ENCODE measurements at regions not wholly inside any gene's neighbourhood (a gene's known extent, or its start where the extent isn't known, plus 50 kb on each side); places are given as distances from the start of the nearest gene placed in this dataset.

DNA sequence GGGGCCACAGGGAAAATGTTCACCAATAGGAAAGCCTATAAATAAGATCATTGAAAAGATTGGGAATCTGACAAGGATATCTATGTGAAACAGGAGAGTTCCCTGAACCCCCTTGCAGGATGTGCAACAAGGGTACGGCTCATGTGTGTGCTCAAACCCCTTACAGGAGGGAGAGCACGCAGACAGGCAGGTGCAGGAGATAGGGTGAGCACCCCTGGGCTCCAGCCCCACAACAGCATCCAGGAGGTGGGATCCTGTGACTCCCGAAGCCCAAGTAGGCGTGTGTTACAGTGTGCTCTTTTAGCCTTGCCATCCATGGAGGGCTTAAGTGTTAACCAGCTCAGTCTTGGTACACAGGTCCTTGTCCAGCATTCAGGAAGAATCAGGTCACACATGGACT is 204.2 kb downstream of the BMP7 start:
- no peak for DNase-seq (ENCODE audit: low read depth)
- H3K4me3 ChIP-seq (ENCODE audit: control insufficient read depth, low read depth, low read length), result no peak overlapping the region
- no peak for TF ChIP-seq CTCF (IDR thresholded peaks at IDR 0.05; ENCODE audit: control insufficient read depth, insufficient read depth, low read depth, low read length, missing control alignments)

- no peak for TF ChIP-seq CTCF (IDR thresholded peaks at IDR 0.05; ENCODE audit: control insufficient read depth, insufficient read depth, low read depth, low read length, missing control alignments)
- DNase-seq (ENCODE audit: low read depth), result no peak
- H3K4me3 ChIP-seq (ENCODE audit: control insufficient read depth, low read depth, low read length), result no peak overlapping the region
These were observed 203.7 kb downstream of the BMP7 start for GRCh38 chr20:57062696-57063270.

- no peak for TF ChIP-seq CTCF (IDR thresholded peaks at IDR 0.05; ENCODE audit: control insufficient read depth, insufficient read depth, low read depth, low read length, missing control alignments)
- H3K4me3 ChIP-seq (ENCODE audit: control insufficient read depth, low read depth, low read length), result no peak overlapping the region
- no peak for DNase-seq (ENCODE audit: low read depth)
These were observed 201.6 kb downstream of the BMP7 start for GRCh38 chr20:57064836-57065235.

DNA sequence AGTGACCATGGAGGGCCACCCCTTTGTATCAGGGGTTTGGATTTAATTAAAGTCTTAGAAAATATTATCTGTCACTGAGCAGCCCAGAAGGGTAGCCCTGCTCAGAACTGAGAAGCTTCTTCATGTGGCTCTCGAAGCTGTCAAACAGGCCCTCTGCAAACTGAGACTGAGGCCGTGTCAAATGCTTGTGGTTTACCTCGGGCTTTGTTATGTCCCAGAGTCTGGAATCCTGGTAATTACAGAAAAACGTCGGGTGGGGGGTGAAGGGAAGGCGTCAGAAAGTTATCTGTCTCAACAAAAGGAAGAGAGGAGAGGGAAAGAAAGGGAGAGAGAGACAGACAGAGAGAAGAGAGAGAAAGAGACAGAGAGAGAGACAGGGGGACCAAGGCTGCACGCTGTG is 200.8 kb downstream of the BMP7 start:
- no peak for DNase-seq (ENCODE audit: low read depth)
- no peak for TF ChIP-seq CTCF (IDR thresholded peaks at IDR 0.05; ENCODE audit: control insufficient read depth, insufficient read depth, low read depth, low read length, missing control alignments)
- H3K4me3 ChIP-seq (ENCODE audit: control insufficient read depth, low read depth, low read length), result no peak overlapping the region; the same call in 1 of the 2 replicates

DNA sequence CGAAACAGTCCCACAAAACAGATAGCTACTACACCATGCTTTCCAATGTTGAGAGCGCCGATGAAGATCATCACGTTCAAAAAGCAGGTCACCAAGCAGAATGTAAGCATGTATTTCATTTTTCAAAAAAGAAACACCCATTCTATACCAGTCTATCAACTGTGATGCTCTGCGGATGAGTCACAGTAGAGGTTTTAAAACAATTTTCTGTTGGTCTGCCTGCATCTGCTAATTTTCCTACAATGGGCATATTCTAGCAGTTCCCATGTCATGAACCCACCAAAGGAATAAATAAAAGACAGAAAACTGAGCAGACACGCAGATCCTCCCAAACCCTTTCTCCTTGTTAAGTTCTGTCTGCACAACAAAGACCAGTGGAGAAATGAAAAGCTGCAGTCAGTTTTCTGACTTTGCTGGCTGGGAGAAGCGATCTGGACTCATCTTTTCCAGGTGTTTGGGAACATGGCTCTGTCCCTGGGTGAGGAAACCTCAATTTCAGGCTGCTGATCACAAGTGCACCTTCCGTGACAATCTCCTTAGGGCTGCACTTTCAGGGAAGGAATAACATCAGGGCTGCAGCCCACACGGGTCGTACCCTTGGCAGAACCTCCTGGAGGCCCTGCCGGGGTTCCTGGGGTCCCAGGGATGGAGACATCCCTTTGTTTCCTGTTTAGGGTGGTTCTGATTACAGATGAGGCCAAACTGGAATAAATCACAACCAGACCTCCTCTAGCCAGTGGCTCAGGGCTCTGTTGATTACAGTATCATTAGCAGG is 200.1 kb downstream of the BMP7 start:
- no peak for DNase-seq (ENCODE audit: low read depth)
- TF ChIP-seq CTCF (IDR thresholded peaks at IDR 0.05; ENCODE audit: control insufficient read depth, insufficient read depth, low read depth, low read length, missing control alignments), result no peak

GRCh38 chr20:57069442-57069841 is 197.0 kb downstream of the BMP7 start:
- DNase-seq (ENCODE audit: low read depth), result no peak
- no peak for TF ChIP-seq CTCF (IDR thresholded peaks at IDR 0.05; ENCODE audit: control insufficient read depth, insufficient read depth, low read depth, low read length, missing control alignments)
- no peak overlapping the region for H3K4me3 ChIP-seq (ENCODE audit: control insufficient read depth, low read depth, low read length)

More for the DNA sequence above, 200.1 kb downstream of the BMP7 start:
- H3K4me3 ChIP-seq (ENCODE audit: control insufficient read depth, low read depth, low read length), result no peak overlapping the region

Measured in AG09309 (cell line).